Tibial nerve (tissue), 4 donors: ENCODE measurements at regions not wholly inside any gene's neighbourhood (a gene's known extent, or its start where the extent isn't known, plus 50 kb on each side); places are given as distances from the start of the nearest gene placed in this dataset.

Source experiments
- EP300 ChIP-seq, 2 donors: sonication (generic); formaldehyde crosslinking; IDR thresholded peaks; one replicate each; pipeline ENCODE4 v1.6.1; 2017; ENCODE audit warnings: antibody characterized with exemption in 2 of 2, mild to moderate bottlenecking in 1 of 2
- POLR2A ChIP-seq, 2 donors: fragments of 450-650 bp; IDR thresholded peaks; one replicate each; pipeline ENCODE4 v1.6.1; 2017; ENCODE audit warnings: antibody characterized with exemption in 2 of 2, mild to moderate bottlenecking in 2 of 2, moderate library complexity in 2 of 2
- TF ChIP-seq, protein P1 (sequence below), 5 experiments: fragments of 200-600 bp in 3 of 5; fragments of 450-650 bp in 2 of 5; sonication (generic) in 3 of 5; IDR thresholded peaks; one replicate each; pipeline ENCODE4 v1.5.1; 2016 to 2019; ENCODE audit warnings: antibody characterized with exemption in 5 of 5, mild to moderate bottlenecking in 3 of 5, moderate library complexity in 2 of 5

DNA sequence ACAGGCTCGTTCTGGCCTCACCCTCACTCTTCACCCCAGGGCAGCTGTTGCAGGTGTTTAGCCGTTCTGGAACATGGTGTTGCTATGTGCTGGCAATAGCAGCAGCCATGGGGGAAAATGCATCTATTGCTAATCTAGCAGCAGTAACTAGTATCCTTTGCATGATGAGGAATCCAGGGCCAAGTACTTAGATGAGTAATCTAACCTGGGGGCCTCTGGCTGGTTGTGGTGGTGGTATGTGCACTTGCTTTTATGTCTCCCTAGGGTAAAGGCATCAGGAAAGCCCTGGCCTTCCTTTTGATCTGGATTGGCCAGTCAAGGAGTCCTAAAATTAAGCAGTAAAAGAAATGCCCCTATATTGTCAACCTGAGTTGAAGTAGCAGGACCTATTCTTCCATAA lies 594.5 kb upstream of the MAP3K7 start:
- TF ChIP-seq, protein P1, sequence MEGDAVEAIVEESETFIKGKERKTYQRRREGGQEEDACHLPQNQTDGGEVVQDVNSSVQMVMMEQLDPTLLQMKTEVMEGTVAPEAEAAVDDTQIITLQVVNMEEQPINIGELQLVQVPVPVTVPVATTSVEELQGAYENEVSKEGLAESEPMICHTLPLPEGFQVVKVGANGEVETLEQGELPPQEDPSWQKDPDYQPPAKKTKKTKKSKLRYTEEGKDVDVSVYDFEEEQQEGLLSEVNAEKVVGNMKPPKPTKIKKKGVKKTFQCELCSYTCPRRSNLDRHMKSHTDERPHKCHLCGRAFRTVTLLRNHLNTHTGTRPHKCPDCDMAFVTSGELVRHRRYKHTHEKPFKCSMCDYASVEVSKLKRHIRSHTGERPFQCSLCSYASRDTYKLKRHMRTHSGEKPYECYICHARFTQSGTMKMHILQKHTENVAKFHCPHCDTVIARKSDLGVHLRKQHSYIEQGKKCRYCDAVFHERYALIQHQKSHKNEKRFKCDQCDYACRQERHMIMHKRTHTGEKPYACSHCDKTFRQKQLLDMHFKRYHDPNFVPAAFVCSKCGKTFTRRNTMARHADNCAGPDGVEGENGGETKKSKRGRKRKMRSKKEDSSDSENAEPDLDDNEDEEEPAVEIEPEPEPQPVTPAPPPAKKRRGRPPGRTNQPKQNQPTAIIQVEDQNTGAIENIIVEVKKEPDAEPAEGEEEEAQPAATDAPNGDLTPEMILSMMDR (IDR thresholded peaks at IDR 0.05) = no peak
- TF ChIP-seq EP300 (IDR thresholded peaks at IDR 0.05) (no peak), POLR2A (IDR thresholded peaks at IDR 0.05) (no peak)
